CD14-positive monocyte (primary cell): ENCODE measurements at regions not wholly inside any gene's neighbourhood (a gene's known extent, or its start where the extent isn't known, plus 50 kb on each side); places are given as distances from the start of the nearest gene placed in this dataset.

Experiments used
- DNase-seq, 3 donors: peaks; one replicate each; pipeline ENCODE4 v3.0.0-alpha.2; 2011 to 2022
- H2AFZ ChIP-seq: 2 replicates; pipeline ENCODE4 v1.6.0; 2012; ENCODE audit warnings: mild to moderate bottlenecking, low read depth, low read length, inconsistent platforms; ENCODE audit not compliant: insufficient read depth, poor library complexity, severe bottlenecking
- H3K27ac ChIP-seq, 2 donors: 1 replicate in 1 of 2; 2 replicates in 1 of 2; pipeline ENCODE4 v1.5.1; 2012 to 2013; ENCODE audit warnings: low read length in 2 of 2, control low read depth in 1 of 2, inconsistent platforms in 1 of 2, low read depth in 1 of 2, mild to moderate bottlenecking in 1 of 2
- H3K27me3 ChIP-seq, 2 donors: one replicate each; pipeline versions ENCODE4 v1.6.0 to v1.6.1; 2011 to 2013; ENCODE audit warnings: low read length in 2 of 2; ENCODE audit not compliant: control insufficient read depth in 2 of 2, insufficient read depth in 2 of 2
- H3K36me3 ChIP-seq, 2 donors: replicated peaks in 1 of 2; 1 replicate in 1 of 2; 2 replicates in 1 of 2; pipeline versions ENCODE4 v1.5.1 to v1.6.1; 2012 to 2013; ENCODE audit warnings: low read length in 2 of 2, control low read depth in 1 of 2, inconsistent platforms in 1 of 2, mild to moderate bottlenecking in 1 of 2; ENCODE audit not compliant: insufficient read depth in 2 of 2, control insufficient read depth in 1 of 2
- H3K4me1 ChIP-seq, 2 donors: 1 replicate in 1 of 2; 2 replicates in 1 of 2; pipeline versions ENCODE4 v1.5.1 to v1.6.1; 2012 to 2013; ENCODE audit warnings: low read length in 2 of 2, control low read depth in 1 of 2, inconsistent platforms in 1 of 2, mild to moderate bottlenecking in 1 of 2, moderate library complexity in 1 of 2; ENCODE audit not compliant: insufficient read depth in 2 of 2, control insufficient read depth in 1 of 2
- H3K4me2 ChIP-seq: replicated peaks from 2 replicates; pipeline ENCODE3; 2012; ENCODE audit warnings: low read length, moderate library complexity, mild to moderate bottlenecking; ENCODE audit not compliant: poor library complexity, severe bottlenecking; ENCODE audit errors: extremely low read depth
- H3K4me3 ChIP-seq, 3 experiments: fragments of 200-600 bp in 1 of 3; sonication (generic) in 1 of 3; replicated peaks in 1 of 3; 1 replicate in 2 of 3; 2 replicates in 1 of 3; pipeline ENCODE4 v1.5.1; 2011 to 2013; ENCODE audit warnings: low read length in 3 of 3, mild to moderate bottlenecking in 3 of 3, control low read depth in 2 of 3, low read depth in 2 of 3, inconsistent platforms in 1 of 3, moderate library complexity in 1 of 3
- H3K79me2 ChIP-seq: 2 replicates; pipeline ENCODE4 v1.6.0; 2012; ENCODE audit warnings: mild to moderate bottlenecking, control low read depth, inconsistent platforms, low read length, moderate library complexity; ENCODE audit not compliant: insufficient read depth
- H3K9ac ChIP-seq: 2 replicates; pipeline ENCODE4 v1.6.0; 2017; ENCODE audit warnings: low read length, mild to moderate bottlenecking; ENCODE audit not compliant: insufficient read depth, poor library complexity, severe bottlenecking
- H3K9me3 ChIP-seq, 2 donors: replicated peaks in 1 of 2; 1 replicate in 1 of 2; 2 replicates in 1 of 2; pipeline versions ENCODE4 v1.5.1 to v1.6.1; 2012 to 2013; ENCODE audit warnings: low read length in 2 of 2, control low read depth in 1 of 2; ENCODE audit not compliant: control insufficient read depth in 1 of 2, insufficient read depth in 1 of 2
- H4K20me1 ChIP-seq: 2 replicates; pipeline ENCODE4 v1.6.0; 2012; ENCODE audit warnings: mild to moderate bottlenecking, low read length, control low read depth, moderate library complexity; ENCODE audit not compliant: insufficient read depth
- H3K27ac Mint-ChIP-seq, 7 donors: one replicate each; pipeline ENCODE4 v1.8.0; 2020; ENCODE audit warnings: mild to moderate bottlenecking in 7 of 7, mixed read lengths in 7 of 7, moderate library complexity in 6 of 7, inconsistent platforms in 2 of 7
- H3K27me3 Mint-ChIP-seq, 3 donors: one replicate each; pipeline ENCODE4 v1.8.0; 2021 to 2022; ENCODE audit warnings: low read depth in 3 of 3, mild to moderate bottlenecking in 3 of 3, mixed read lengths in 3 of 3, moderate library complexity in 3 of 3, inconsistent platforms in 1 of 3
- H3K36me3 Mint-ChIP-seq, 2 donors: one replicate each; pipeline ENCODE4 v1.8.0; 2020; ENCODE audit warnings: mixed read lengths in 2 of 2, inconsistent platforms in 1 of 2, mild to moderate bottlenecking in 1 of 2
- H3K4me1 Mint-ChIP-seq: one replicate; pipeline ENCODE4 v1.8.0; 2020; ENCODE audit warnings: mild to moderate bottlenecking, mixed read lengths
- H3K4me3 Mint-ChIP-seq, 2 donors: one replicate each; pipeline ENCODE4 v1.8.0; 2020; ENCODE audit warnings: mild to moderate bottlenecking in 2 of 2, mixed read lengths in 2 of 2, moderate library complexity in 1 of 2
- H3K9me3 Mint-ChIP-seq, 7 donors: one replicate each; pipeline ENCODE4 v1.8.0; 2020 to 2022; ENCODE audit warnings: mixed read lengths in 7 of 7, mild to moderate bottlenecking in 6 of 7, moderate library complexity in 6 of 7, inconsistent platforms in 2 of 7
- WGBS: methylation state at CpG from one replicate; pipeline ENCODE4 v1.1.5; 2013; ENCODE audit warnings: missing lambda C conversion rate; ENCODE audit not compliant: insufficient coverage; 5-methylcytosine and 5-hydroxymethylcytosine counted together
- intact Hi-C, 2 donors: fragments of 100-400 bp; cut with micrococcal nuclease; formaldehyde crosslinking; loops; one replicate each; pipeline versions ENCODE4 v1.15.0 to v1.15.1; 2023
- TF ChIP-seq, protein P1 (sequence below): fragments of 200-600 bp; IDR thresholded peaks from one replicate; pipeline ENCODE4 v1.8.0; 2022; ENCODE audit warnings: antibody characterized with exemption, mild to moderate bottlenecking

GRCh38 chr12:126400831-126401230, 1335.6 kb downstream of the AACS start:
- no peak overlapping the region for H3K4me3 ChIP-seq
- peaks cover 8 to 22% of the 10 kb centered on the region in 2 donors for H3K9me3 ChIP-seq
- no peak overlapping the region for H3K9ac ChIP-seq
- H3K27ac Mint-ChIP-seq = no peak overlapping the region
- H3K4me3 Mint-ChIP-seq = no peak overlapping the region
- H3K79me2 ChIP-seq = no peaks in the 10 kb centered on the region
- H3K27ac ChIP-seq = no peak overlapping the region
- no peak overlapping the region for H2AFZ ChIP-seq
- no peaks in the 10 kb centered on the region for H3K27me3 Mint-ChIP-seq
- no peaks in the 10 kb centered on the region for H3K27me3 ChIP-seq
- no peaks in the 10 kb centered on the region for H3K36me3 Mint-ChIP-seq
- intact Hi-C loops = no loop called here
- no peaks in the 10 kb centered on the region for H3K4me1 ChIP-seq
- H3K36me3 ChIP-seq = no peaks in the 10 kb centered on the region
- H3K4me1 Mint-ChIP-seq = no peaks in the 10 kb centered on the region
- no peak for DNase-seq
- H3K4me2 ChIP-seq = no peak overlapping the region
- peaks cover 4 to 19% (median 8%) of the 10 kb centered on the region in 7 donors for H3K9me3 Mint-ChIP-seq
- no peaks in the 10 kb centered on the region for H4K20me1 ChIP-seq
- TF ChIP-seq, protein P1, sequence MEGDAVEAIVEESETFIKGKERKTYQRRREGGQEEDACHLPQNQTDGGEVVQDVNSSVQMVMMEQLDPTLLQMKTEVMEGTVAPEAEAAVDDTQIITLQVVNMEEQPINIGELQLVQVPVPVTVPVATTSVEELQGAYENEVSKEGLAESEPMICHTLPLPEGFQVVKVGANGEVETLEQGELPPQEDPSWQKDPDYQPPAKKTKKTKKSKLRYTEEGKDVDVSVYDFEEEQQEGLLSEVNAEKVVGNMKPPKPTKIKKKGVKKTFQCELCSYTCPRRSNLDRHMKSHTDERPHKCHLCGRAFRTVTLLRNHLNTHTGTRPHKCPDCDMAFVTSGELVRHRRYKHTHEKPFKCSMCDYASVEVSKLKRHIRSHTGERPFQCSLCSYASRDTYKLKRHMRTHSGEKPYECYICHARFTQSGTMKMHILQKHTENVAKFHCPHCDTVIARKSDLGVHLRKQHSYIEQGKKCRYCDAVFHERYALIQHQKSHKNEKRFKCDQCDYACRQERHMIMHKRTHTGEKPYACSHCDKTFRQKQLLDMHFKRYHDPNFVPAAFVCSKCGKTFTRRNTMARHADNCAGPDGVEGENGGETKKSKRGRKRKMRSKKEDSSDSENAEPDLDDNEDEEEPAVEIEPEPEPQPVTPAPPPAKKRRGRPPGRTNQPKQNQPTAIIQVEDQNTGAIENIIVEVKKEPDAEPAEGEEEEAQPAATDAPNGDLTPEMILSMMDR = no peak

DNA sequence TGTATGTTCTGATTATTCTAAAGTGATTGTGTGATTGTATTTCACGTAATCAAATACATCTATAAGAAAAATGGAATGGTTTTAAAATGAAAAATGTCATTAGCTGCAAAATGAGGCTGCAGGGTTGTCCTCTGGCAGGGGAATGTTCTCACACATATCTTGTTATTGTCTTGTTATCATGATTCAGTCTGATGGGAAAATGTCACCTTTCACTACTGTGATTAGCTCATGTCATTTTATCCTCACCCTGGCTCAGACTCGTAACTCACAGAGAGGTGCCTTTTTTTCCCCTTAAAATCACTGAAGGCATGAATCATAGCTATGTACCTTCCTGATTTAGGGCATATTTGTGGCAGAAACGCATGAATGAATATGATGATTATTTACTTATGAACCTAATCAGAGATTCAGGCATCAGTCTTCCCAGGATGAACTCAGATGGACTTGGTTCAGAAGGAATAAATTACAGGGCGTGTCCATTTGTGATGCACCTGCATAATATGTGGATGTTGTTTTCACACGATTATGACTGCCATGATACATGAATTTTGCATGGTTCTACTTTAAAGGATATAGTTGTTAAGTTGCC, 1339.2 kb downstream of the AACS start:
- H3K4me1 Mint-ChIP-seq = no peaks in the 10 kb centered on the region
- H3K9me3 ChIP-seq = peaks cover 0 to 7% of the 10 kb centered on the region in 2 donors
- no peak overlapping the region for H3K27ac ChIP-seq
- H3K27me3 Mint-ChIP-seq = no peaks in the 10 kb centered on the region
- no peak for DNase-seq
- H3K79me2 ChIP-seq = no peaks in the 10 kb centered on the region
- intact Hi-C loops = no loop called here
- no peak overlapping the region for H3K4me2 ChIP-seq
- no peak overlapping the region for H3K9ac ChIP-seq
- no peak overlapping the region for H2AFZ ChIP-seq
- H3K4me3 ChIP-seq = no peak overlapping the region
- no peak overlapping the region for H3K27ac Mint-ChIP-seq
- no peaks in the 10 kb centered on the region for H4K20me1 ChIP-seq
- TF ChIP-seq, protein P1 = no peak
- no peaks in the 10 kb centered on the region for H3K36me3 ChIP-seq
- no peaks in the 10 kb centered on the region for H3K27me3 ChIP-seq
- H3K4me3 Mint-ChIP-seq = no peak overlapping the region
- 60% methylated on average over 1 of the region's 5 CpGs for WGBS
- no peaks in the 10 kb centered on the region for H3K4me1 ChIP-seq
- H3K36me3 Mint-ChIP-seq = no peaks in the 10 kb centered on the region
- H3K9me3 Mint-ChIP-seq = peaks cover 0 to 12% (median under 1%) of the 10 kb centered on the region in 7 donors
